K562 (cell line): ENCODE measurements at regions not wholly inside any gene's neighbourhood (a gene's known extent, or its start where the extent isn't known, plus 50 kb on each side); places are given as distances from the start of the nearest gene placed in this dataset.

Source experiments
- ATAC-seq: fragments of 200-7000 bp; cut with Tn5 transposase; 3 replicates; pipeline ENCODE4 v1.9.1; 2020; ENCODE audit warnings: moderate library complexity
- BruUV-seq: library from RNA; stranded (reverse); fragments of 400-500 nt; replicated peaks from 2 replicates; lab custom pipeline; 2021; lab: Mats Ljungman, UMichigan
- CTCF ChIA-PET: fragments of 300-600 bp; formaldehyde crosslinking; extraction: SDS; loops from one replicate; lab custom pipeline; 2021; ENCODE audit warnings: low intra/inter-chr PET ratio; lab: Yijun Ruan, JAX
- POLR2A ChIA-PET: fragments of 300-600, 350-650 bp; sonication (Branson Sonifier 250); formaldehyde crosslinking; extraction: SDS; loops from one replicate; lab custom pipeline; 2021; ENCODE audit warnings: antibody characterized with exemption, inconsistent platforms; lab: Yijun Ruan, JAX
- DNase-seq, 4 experiments: peaks; one replicate each; pipeline versions ENCODE4 v3.0.0 to v3.0.0-alpha.2; 2011 to 2018; ENCODE audit warnings: low spot score in 3 of 4, mixed read lengths in 3 of 4; ENCODE audit errors: extremely low read depth in 1 of 4
- FAIRE-seq: peaks from 2 replicates; lab custom pipeline; 2011; peaks lifted over from hg19 to GRCh38; lab: Jason Lieb, UNC
- H2AFZ ChIP-seq: 2 replicates; pipeline ENCODE4 v1.6.0; 2011; ENCODE audit warnings: low read depth, low read length, control low read depth, inconsistent platforms
- H3K27ac ChIP-seq: fragments of 200-600 bp; 3 replicates; pipeline ENCODE4 v1.8.0; 2011; ENCODE audit warnings: low read depth, mild to moderate bottlenecking, control low read depth, inconsistent platforms, low read length, moderate library complexity, mixed read lengths; ENCODE audit errors: extremely low read depth
- H3K27me3 ChIP-seq, 2 experiments: fragments of 300-600 bp in 1 of 2; 2 replicates in 1 of 2; 3 replicates in 1 of 2; pipeline versions ENCODE4 v1.6.0 to v1.8.0; 2011; ENCODE audit warnings: inconsistent platforms in 2 of 2, low read length in 2 of 2, mild to moderate bottlenecking in 1 of 2, mixed read lengths in 1 of 2, moderate library complexity in 1 of 2; ENCODE audit not compliant: control insufficient read depth in 2 of 2, insufficient read depth in 2 of 2
- H3K36me3 ChIP-seq: fragments of 300-600 bp; 3 replicates; pipeline ENCODE4 v1.8.0; 2011; ENCODE audit warnings: mild to moderate bottlenecking, low read length, inconsistent platforms; ENCODE audit not compliant: control insufficient read depth, insufficient read depth
- H3K4me1 ChIP-seq, 2 experiments: fragments of 200-600 bp in 1 of 2; replicated peaks in 1 of 2; 2 replicates in 1 of 2; 3 replicates in 1 of 2; pipeline versions ENCODE4 v1.5.1 to v1.8.0; 2011; ENCODE audit warnings: inconsistent platforms in 2 of 2, low read length in 2 of 2, mild to moderate bottlenecking in 1 of 2, mixed read lengths in 1 of 2, moderate library complexity in 1 of 2; ENCODE audit not compliant: control insufficient read depth in 2 of 2, insufficient read depth in 2 of 2
- H3K4me2 ChIP-seq: 2 replicates; pipeline ENCODE4 v1.6.1; 2011; ENCODE audit warnings: low read length, control low read depth, inconsistent platforms, mixed read lengths; ENCODE audit not compliant: insufficient read depth
- H3K4me3 ChIP-seq: fragments of 200-600 bp; sonication (generic), shearing (Covaris generic); 2 replicates; pipeline ENCODE4 v1.5.1; 2016; ENCODE audit warnings: control low read depth, inconsistent platforms
- H3K79me2 ChIP-seq: fragments of 200-600 bp; 3 replicates; pipeline ENCODE4 v1.8.0; 2011; ENCODE audit warnings: low read length, inconsistent platforms; ENCODE audit not compliant: control insufficient read depth, insufficient read depth
- H3K9ac ChIP-seq, 2 experiments: 2 replicates each; pipeline versions ENCODE4 v1.6.0 to v1.6.1; 2011; ENCODE audit warnings: low read depth in 2 of 2, low read length in 2 of 2, control low read depth in 1 of 2, inconsistent platforms in 1 of 2, mild to moderate bottlenecking in 1 of 2, mixed read lengths in 1 of 2; ENCODE audit not compliant: insufficient read depth in 1 of 2
- H3K9me1 ChIP-seq: one replicate; pipeline ENCODE4 v1.6.0; 2011; ENCODE audit warnings: inconsistent platforms, mild to moderate bottlenecking, low read length, moderate library complexity; ENCODE audit not compliant: control insufficient read depth, insufficient read depth
- H3K9me3 ChIP-seq: replicated peaks from 2 replicates; pipeline ENCODE4 v1.5.1; 2011; ENCODE audit warnings: low read depth, low read length, inconsistent platforms; ENCODE audit not compliant: control insufficient read depth, insufficient read depth
- H4K20me1 ChIP-seq: replicated peaks from 2 replicates; pipeline ENCODE4 v1.6.1; 2011; ENCODE audit warnings: low read length, inconsistent platforms, mixed read lengths; ENCODE audit not compliant: control insufficient read depth, insufficient read depth
- HNRNPL ChIP-seq: fragments of 200-400 bp; formaldehyde crosslinking; IDR thresholded peaks from 2 replicates; pipeline ENCODE4 v1.6.1; 2017; ENCODE audit warnings: low read depth, mild to moderate bottlenecking, low read length
- TAF7 ChIP-seq: fragments of 450-650 bp; IDR thresholded peaks from 2 replicates; pipeline ENCODE4 v1.6.1; 2016; ENCODE audit warnings: missing genetic modification characterization, missing compliant biosample characterization
- USF2 ChIP-seq: sonication (generic); formaldehyde crosslinking; IDR thresholded peaks from 2 replicates; pipeline ENCODE4 v1.5.0; 2020; ENCODE audit warnings: missing genetic modification reagents
- ZNF277 ChIP-seq: fragments of 250-450 bp; sonication (Bioruptor Pico); IDR thresholded peaks from 2 replicates; pipeline ENCODE4 v1.8.0; 2022; ENCODE audit warnings: inconsistent platforms, mild to moderate bottlenecking, moderate library complexity, borderline replicate concordance
- WGBS: fragments of 100-300 bp; shearing (Covaris generic); methylation state at CpG from one replicate; pipeline ENCODE4 v1.1.6; 2016; ENCODE audit warnings: low coverage, mixed read lengths; ENCODE audit not compliant: insufficient coverage; ENCODE audit errors: missing lambda C conversion rate; 5-methylcytosine and 5-hydroxymethylcytosine counted together
- in situ Hi-C: fragments of 300-500 bp; cut with MboI; formaldehyde crosslinking; loops from 4 replicates; pipeline ENCODE4 v1.15.0; 2018; ENCODE audit warnings: inconsistent platforms, mixed read lengths
- intact Hi-C: fragments of 100-400 bp; cut with micrococcal nuclease; formaldehyde crosslinking; loops from 2 replicates; pipeline ENCODE4 v1.14.2; 2022

GRCh38 chr3:71968544-71968943 is 183.6 kb upstream of the PROK2 start:
- in situ Hi-C loops = no loop called here
- BruUV-seq = no TSS peak

More at GRCh38 chr3:71968544-71968943, 183.6 kb upstream of the PROK2 start:
- ChIA-PET CTCF (interaction anchor here (0.6 kb wide), 1 partner anchor 978 kb away, joined by 3 read pairs; no protein-coding TSS in a partner anchor), POLR2A (no interaction called here)
- Histone ChIP-seq H3K9me3 (no peaks in the 10 kb centered on the region), H3K4me2 (no peak overlapping the region), H3K9ac (no peak overlapping the region), H3K27ac (no peak overlapping the region), H3K9me1 (no peaks in the 10 kb centered on the region), H3K79me2 (no peaks in the 10 kb centered on the region), H3K27me3 (peaks cover 7 to 40% of the 10 kb centered on the region in 2 experiments; a peak in 4 of 5 replicates), H3K4me3 (no peak overlapping the region), H2AFZ (no peak overlapping the region), H3K4me1 (no peaks in the 10 kb centered on the region), H4K20me1 (no peaks in the 10 kb centered on the region), H3K36me3 (no peaks in the 10 kb centered on the region)
- FAIRE-seq (no peak), ATAC-seq (no peak), DNase-seq (no peak)
- intact Hi-C loops = no loop called here
- 3% methylated on average over 3 of the region's 4 CpGs for WGBS
- TF ChIP-seq TAF7 (tag) = no peak
- no peak for TF ChIP-seq HNRNPL
- no peak for TF ChIP-seq USF2 (CRISPR knock-in tag)
- no peak for TF ChIP-seq ZNF277
